Gastrocnemius medialis (tissue), 4 donors: ENCODE measurements at regions not wholly inside any gene's neighbourhood (a gene's known extent, or its start where the extent isn't known, plus 50 kb on each side); places are given as distances from the start of the nearest gene placed in this dataset.

Experiments
- CTCF ChIP-seq, 5 experiments: fragments of 450-650 bp in 3 of 5; fragments of 200-600 bp in 2 of 5; sonication (generic) in 2 of 5; IDR thresholded peaks in 4 of 5; conservative IDR thresholded peaks in 1 of 5; 1 replicate in 4 of 5; 2 replicates in 1 of 5; pipeline ENCODE4 v1.5.1; 2016 to 2019; ENCODE audit warnings: antibody characterized with exemption in 5 of 5, mild to moderate bottlenecking in 3 of 5, moderate library complexity in 3 of 5
- POLR2A ChIP-seq, 2 donors: fragments of 450-650 bp; IDR thresholded peaks; one replicate each; pipeline ENCODE4 v1.6.1; 2017; ENCODE audit warnings: antibody characterized with exemption in 2 of 2, mild to moderate bottlenecking in 2 of 2, moderate library complexity in 2 of 2

- no peak for TF ChIP-seq CTCF (IDR thresholded peaks at IDR 0.05 in 4 of 5, conservative IDR thresholded peaks at IDR 0.05 in 1 of 5)
- TF ChIP-seq POLR2A (IDR thresholded peaks at IDR 0.05) = no peak
These were observed 181.8 kb downstream of the ZNF281 start for GRCh38 chr1:200228081-200228480.
